ENCODE measurements at regions not wholly inside any gene's neighbourhood (a gene's known extent, or its start where the extent isn't known, plus 50 kb on each side); places are given as distances from the start of the nearest gene placed in this dataset.

- Histone ChIP-seq H3K4me3 (ENCODE audit: low read length) (no peak overlapping the region), H3K9me3 (ENCODE audit: control insufficient read depth, low read depth, low read length) (no peaks in the 10 kb centered on the region), H3K36me3 (ENCODE audit: control insufficient read depth, low read depth, low read length) (no peaks in the 10 kb centered on the region), H3K27me3 (ENCODE audit: control insufficient read depth, insufficient read depth, low read length) (no peaks in the 10 kb centered on the region), H3K9ac (ENCODE audit: low read length) (no peak overlapping the region), H3K27ac (ENCODE audit: low read length) (no peak overlapping the region), H3K4me1 (ENCODE audit: control insufficient read depth, low read depth, low read length) (peaks cover 32% of the 10 kb centered on the region)
Observed at GRCh38 chr12:78406828-78407227, 457.7 kb upstream of the SYT1 start.

DNA sequence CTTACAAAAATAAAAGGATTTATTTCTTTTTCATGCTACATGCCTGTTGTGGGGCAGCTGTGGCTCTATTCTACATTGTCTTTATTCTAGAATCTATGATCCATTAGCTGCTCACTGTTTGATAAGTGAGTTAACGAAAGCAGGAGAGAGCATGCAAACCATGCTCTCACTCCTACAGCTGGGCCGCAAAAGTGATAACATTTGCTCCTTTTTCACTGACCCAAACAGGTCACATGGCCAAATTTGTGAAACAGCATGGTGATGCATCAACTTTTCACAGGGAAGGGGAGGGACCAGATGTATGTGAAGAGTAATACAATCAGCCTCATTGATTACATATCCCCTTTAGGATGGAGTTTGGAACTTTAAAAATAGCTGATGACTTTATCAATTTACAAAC, 456.9 kb upstream of the SYT1 start:
- no peaks in the 10 kb centered on the region for H3K9me3 ChIP-seq (ENCODE audit: control insufficient read depth, low read depth, low read length)
- H3K27me3 ChIP-seq (ENCODE audit: control insufficient read depth, insufficient read depth, low read length), result no peaks in the 10 kb centered on the region
- peaks cover 25% of the 10 kb centered on the region for H3K4me1 ChIP-seq (ENCODE audit: control insufficient read depth, low read depth, low read length)
- no peak overlapping the region for H3K9ac ChIP-seq (ENCODE audit: low read length)
- H3K27ac ChIP-seq (ENCODE audit: low read length), result no peak overlapping the region
- no peak overlapping the region for H3K4me3 ChIP-seq (ENCODE audit: low read length)
- H3K36me3 ChIP-seq (ENCODE audit: control insufficient read depth, low read depth, low read length), result no peaks in the 10 kb centered on the region

- Histone ChIP-seq H3K9ac (ENCODE audit: low read length) (no peak overlapping the region), H3K4me3 (ENCODE audit: low read length) (no peak overlapping the region), H3K9me3 (ENCODE audit: control insufficient read depth, low read depth, low read length) (no peaks in the 10 kb centered on the region), H3K4me1 (ENCODE audit: control insufficient read depth, low read depth, low read length) (no peaks in the 10 kb centered on the region), H3K27me3 (ENCODE audit: control insufficient read depth, insufficient read depth, low read length) (no peaks in the 10 kb centered on the region), H3K27ac (ENCODE audit: low read length) (no peak overlapping the region), H3K36me3 (ENCODE audit: control insufficient read depth, low read depth, low read length) (no peaks in the 10 kb centered on the region)
Observed at GRCh38 chr12:78414071-78414470, 450.5 kb upstream of the SYT1 start.

DNA sequence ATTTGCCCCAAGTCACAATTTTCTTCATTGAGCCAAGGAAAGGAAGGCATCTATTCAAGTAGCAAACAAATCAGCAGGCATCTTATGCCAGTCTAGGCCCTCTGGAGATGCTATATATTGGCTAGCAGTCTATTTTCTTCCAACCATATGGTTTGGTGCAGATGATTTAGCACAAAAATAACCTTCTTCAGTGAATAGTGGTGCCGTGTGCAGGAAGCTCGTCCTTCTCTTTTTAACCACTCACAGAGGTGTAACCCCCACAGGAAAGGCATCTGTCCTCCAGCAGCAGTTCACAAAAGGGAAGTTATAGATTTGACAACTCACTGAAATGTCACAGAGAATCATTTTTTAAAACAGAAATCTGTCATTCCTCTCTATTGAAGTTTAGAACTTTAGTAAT, 445.7 kb upstream of the SYT1 start:
- no peaks in the 10 kb centered on the region for H3K36me3 ChIP-seq (ENCODE audit: control insufficient read depth, low read depth, low read length)
- H3K27me3 ChIP-seq (ENCODE audit: control insufficient read depth, insufficient read depth, low read length), result no peaks in the 10 kb centered on the region
- no peak overlapping the region for H3K27ac ChIP-seq (ENCODE audit: low read length)
- no peaks in the 10 kb centered on the region for H3K4me1 ChIP-seq (ENCODE audit: control insufficient read depth, low read depth, low read length)
- H3K9me3 ChIP-seq (ENCODE audit: control insufficient read depth, low read depth, low read length), result no peaks in the 10 kb centered on the region
- H3K9ac ChIP-seq (ENCODE audit: low read length), result no peak overlapping the region
- H3K4me3 ChIP-seq (ENCODE audit: low read length), result no peak overlapping the region

DNA sequence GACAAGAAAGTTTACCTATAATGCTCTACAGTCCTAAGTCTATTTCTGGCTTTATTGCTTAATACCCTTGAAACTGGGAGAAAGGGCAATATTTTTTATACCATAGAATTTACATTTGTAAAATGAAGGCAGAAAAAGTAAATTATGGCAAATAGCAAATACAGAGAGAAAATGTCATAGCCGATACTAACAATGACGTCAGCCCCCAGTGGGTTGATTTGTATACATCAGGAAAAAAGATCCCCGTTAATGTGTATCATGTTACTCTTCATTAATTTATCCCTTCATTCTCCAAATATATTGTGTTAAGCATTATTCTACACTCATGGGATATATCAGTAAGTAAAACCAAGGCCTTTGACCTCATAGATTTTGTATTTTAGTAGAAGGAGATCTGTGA, 445.1 kb upstream of the SYT1 start:
- H3K4me1 ChIP-seq (ENCODE audit: control insufficient read depth, low read depth, low read length), result no peaks in the 10 kb centered on the region
- H3K9ac ChIP-seq (ENCODE audit: low read length), result no peak overlapping the region
- no peaks in the 10 kb centered on the region for H3K36me3 ChIP-seq (ENCODE audit: control insufficient read depth, low read depth, low read length)
- H3K9me3 ChIP-seq (ENCODE audit: control insufficient read depth, low read depth, low read length), result no peaks in the 10 kb centered on the region
- H3K4me3 ChIP-seq (ENCODE audit: low read length), result no peak overlapping the region
- H3K27ac ChIP-seq (ENCODE audit: low read length), result no peak overlapping the region
- no peaks in the 10 kb centered on the region for H3K27me3 ChIP-seq (ENCODE audit: control insufficient read depth, insufficient read depth, low read length)

DNA sequence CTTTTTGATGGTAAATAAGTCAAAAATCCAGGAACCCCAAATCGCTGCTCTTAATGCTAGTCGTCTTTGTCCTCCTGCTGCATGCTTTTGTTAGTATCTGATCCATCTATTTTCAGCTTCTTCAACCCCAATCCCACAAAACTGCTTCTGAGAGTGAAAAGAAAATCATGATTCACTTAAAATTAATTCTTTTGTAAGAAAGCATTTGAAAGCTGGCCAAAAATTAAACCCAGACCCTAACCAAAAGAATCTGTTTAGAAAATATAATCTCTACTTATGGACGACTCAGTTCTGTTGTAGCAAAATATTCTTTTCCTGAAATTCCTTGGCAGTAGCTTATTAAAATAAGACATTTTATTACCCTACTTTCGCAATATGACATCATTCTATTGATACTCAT, 443.6 kb upstream of the SYT1 start:
- no peaks in the 10 kb centered on the region for H3K4me1 ChIP-seq (ENCODE audit: control insufficient read depth, low read depth, low read length)
- H3K9me3 ChIP-seq (ENCODE audit: control insufficient read depth, low read depth, low read length), result no peaks in the 10 kb centered on the region
- H3K36me3 ChIP-seq (ENCODE audit: control insufficient read depth, low read depth, low read length), result no peaks in the 10 kb centered on the region
- H3K9ac ChIP-seq (ENCODE audit: low read length), result no peak overlapping the region
- H3K27ac ChIP-seq (ENCODE audit: low read length), result no peak overlapping the region
- H3K4me3 ChIP-seq (ENCODE audit: low read length), result no peak overlapping the region
- H3K27me3 ChIP-seq (ENCODE audit: control insufficient read depth, insufficient read depth, low read length), result no peaks in the 10 kb centered on the region

DNA sequence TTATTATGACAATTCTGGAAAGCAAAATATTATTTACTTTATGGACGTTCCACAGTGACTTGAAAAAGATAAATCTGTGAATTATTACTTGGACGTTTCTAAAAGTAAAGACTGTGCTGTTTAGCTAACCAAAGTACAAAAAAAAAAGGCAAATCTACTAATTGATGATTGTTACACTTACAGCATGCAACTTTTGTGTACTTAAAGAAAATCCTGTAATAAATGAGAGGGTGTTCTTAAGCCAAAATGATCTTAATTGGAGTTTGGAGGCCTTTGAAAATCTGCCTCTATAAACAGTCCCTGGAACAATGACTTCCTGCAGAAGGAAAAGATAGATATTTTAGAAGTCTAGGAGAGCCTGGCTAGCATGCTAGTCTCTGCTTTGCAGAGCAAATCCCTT, 434.0 kb upstream of the SYT1 start:
- H3K4me1 ChIP-seq (ENCODE audit: control insufficient read depth, low read depth, low read length), result no peaks in the 10 kb centered on the region
- H3K9ac ChIP-seq (ENCODE audit: low read length), result no peak overlapping the region
- H3K9me3 ChIP-seq (ENCODE audit: control insufficient read depth, low read depth, low read length), result no peaks in the 10 kb centered on the region
- no peaks in the 10 kb centered on the region for H3K36me3 ChIP-seq (ENCODE audit: control insufficient read depth, low read depth, low read length)
- H3K27me3 ChIP-seq (ENCODE audit: control insufficient read depth, insufficient read depth, low read length), result no peaks in the 10 kb centered on the region
- H3K27ac ChIP-seq (ENCODE audit: low read length), result no peak overlapping the region
- no peak overlapping the region for H3K4me3 ChIP-seq (ENCODE audit: low read length)

- H3K9ac ChIP-seq (ENCODE audit: low read length), result no peak overlapping the region
- no peaks in the 10 kb centered on the region for H3K4me1 ChIP-seq (ENCODE audit: control insufficient read depth, low read depth, low read length)
- H3K27me3 ChIP-seq (ENCODE audit: control insufficient read depth, insufficient read depth, low read length), result no peaks in the 10 kb centered on the region
- H3K36me3 ChIP-seq (ENCODE audit: control insufficient read depth, low read depth, low read length), result no peaks in the 10 kb centered on the region
- H3K4me3 ChIP-seq (ENCODE audit: low read length), result no peak overlapping the region
- H3K9me3 ChIP-seq (ENCODE audit: control insufficient read depth, low read depth, low read length), result no peaks in the 10 kb centered on the region
- H3K27ac ChIP-seq (ENCODE audit: low read length), result no peak overlapping the region
Observed at GRCh38 chr12:78431931-78432330, 432.6 kb upstream of the SYT1 start.

DNA sequence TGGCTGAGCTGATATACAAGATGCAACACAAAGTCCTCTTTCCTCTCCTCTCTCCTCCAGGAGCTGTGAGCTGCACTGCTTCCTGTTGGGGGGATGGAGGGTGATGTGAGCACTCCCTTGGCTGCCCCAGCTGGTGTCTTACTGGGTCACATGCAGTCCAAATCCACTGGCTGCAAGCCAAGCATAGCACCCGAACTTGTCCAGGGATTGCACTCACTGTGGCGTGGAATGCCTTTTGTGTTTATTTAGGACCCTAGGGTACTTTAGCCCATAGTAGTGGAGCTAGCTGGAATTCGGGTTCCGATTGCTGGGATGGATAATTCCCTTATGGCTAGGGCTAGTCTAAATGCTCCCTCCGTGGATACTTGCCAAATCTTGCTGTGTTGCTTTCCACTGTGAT, 424.9 kb upstream of the SYT1 start:
- H3K4me1 ChIP-seq (ENCODE audit: control insufficient read depth, low read depth, low read length), result no peaks in the 10 kb centered on the region
- H3K9me3 ChIP-seq (ENCODE audit: control insufficient read depth, low read depth, low read length), result no peaks in the 10 kb centered on the region
- no peak overlapping the region for H3K27ac ChIP-seq (ENCODE audit: low read length)
- no peaks in the 10 kb centered on the region for H3K27me3 ChIP-seq (ENCODE audit: control insufficient read depth, insufficient read depth, low read length)
- H3K4me3 ChIP-seq (ENCODE audit: low read length), result no peak overlapping the region
- no peaks in the 10 kb centered on the region for H3K36me3 ChIP-seq (ENCODE audit: control insufficient read depth, low read depth, low read length)
- no peak overlapping the region for H3K9ac ChIP-seq (ENCODE audit: low read length)

DNA sequence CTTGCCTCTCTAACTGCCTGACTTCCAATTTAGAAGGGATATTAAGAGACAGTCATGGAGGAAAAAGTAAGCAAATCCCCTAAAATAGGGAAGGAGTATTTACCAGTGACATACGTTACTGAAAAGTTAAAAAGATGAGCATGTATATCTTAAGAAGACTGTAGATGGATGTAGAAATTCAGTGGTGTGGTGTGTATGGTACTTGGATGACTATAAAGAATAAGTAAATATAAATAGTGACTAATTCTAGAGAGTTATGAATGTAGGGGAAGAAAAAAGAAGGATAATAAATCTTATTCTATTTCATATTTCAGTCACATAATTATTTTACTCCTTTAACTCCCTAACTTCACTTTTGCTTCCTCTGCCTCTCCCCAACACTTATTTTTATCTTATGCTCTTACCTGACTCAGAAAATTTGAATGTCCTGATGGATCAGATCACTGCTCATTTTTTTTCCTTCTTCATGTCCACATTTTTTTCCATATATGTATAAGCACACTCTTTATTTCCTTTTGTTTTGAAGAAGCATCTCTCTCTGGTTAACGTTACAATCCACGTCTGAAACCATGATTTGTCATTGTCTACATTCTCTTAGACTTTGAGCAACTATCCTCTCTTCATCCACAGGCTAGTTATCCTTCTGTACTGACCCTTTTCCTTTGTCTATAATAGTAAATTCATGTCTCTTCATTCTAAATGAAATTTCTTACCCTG, 422.7 kb upstream of the SYT1 start:
- no peak overlapping the region for H3K4me3 ChIP-seq (ENCODE audit: low read length)
- H3K27me3 ChIP-seq (ENCODE audit: control insufficient read depth, insufficient read depth, low read length), result no peaks in the 10 kb centered on the region
- H3K27ac ChIP-seq (ENCODE audit: low read length), result no peak overlapping the region
- no peaks in the 10 kb centered on the region for H3K4me1 ChIP-seq (ENCODE audit: control insufficient read depth, low read depth, low read length)
- no peaks in the 10 kb centered on the region for H3K9me3 ChIP-seq (ENCODE audit: control insufficient read depth, low read depth, low read length)
- H3K36me3 ChIP-seq (ENCODE audit: control insufficient read depth, low read depth, low read length), result no peaks in the 10 kb centered on the region
- no peak overlapping the region for H3K9ac ChIP-seq (ENCODE audit: low read length)

GRCh38 chr12:78442454-78442801, 422.1 kb upstream of the SYT1 start:
- Histone ChIP-seq H3K36me3 (ENCODE audit: control insufficient read depth, low read depth, low read length) (no peaks in the 10 kb centered on the region), H3K9me3 (ENCODE audit: control insufficient read depth, low read depth, low read length) (no peaks in the 10 kb centered on the region), H3K27ac (ENCODE audit: low read length) (no peak overlapping the region), H3K4me1 (ENCODE audit: control insufficient read depth, low read depth, low read length) (no peaks in the 10 kb centered on the region), H3K9ac (ENCODE audit: low read length) (no peak overlapping the region), H3K4me3 (ENCODE audit: low read length) (no peak overlapping the region), H3K27me3 (ENCODE audit: control insufficient read depth, insufficient read depth, low read length) (no peaks in the 10 kb centered on the region)

DNA sequence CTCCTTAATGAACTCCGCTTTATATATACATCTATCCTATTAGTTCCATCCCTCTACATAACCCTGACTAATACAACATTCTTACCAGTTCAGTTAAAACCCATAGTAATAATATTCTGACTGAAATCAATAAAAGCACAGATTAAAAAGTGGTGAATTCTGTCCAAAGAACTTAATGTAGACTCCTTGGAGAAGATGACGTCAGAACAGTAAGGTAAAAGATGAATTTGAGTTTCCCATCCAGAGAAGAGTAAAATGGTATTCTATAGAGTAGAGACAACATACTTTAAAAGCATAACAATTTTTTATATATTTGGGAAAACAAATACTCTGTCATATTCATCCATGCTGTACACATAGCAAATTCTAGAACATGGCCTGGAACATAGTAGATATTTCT, 418.0 kb upstream of the SYT1 start:
- H3K4me1 ChIP-seq (ENCODE audit: control insufficient read depth, low read depth, low read length), result no peaks in the 10 kb centered on the region
- H3K27ac ChIP-seq (ENCODE audit: low read length), result no peak overlapping the region
- H3K27me3 ChIP-seq (ENCODE audit: control insufficient read depth, insufficient read depth, low read length), result no peaks in the 10 kb centered on the region
- no peak overlapping the region for H3K4me3 ChIP-seq (ENCODE audit: low read length)
- no peaks in the 10 kb centered on the region for H3K36me3 ChIP-seq (ENCODE audit: control insufficient read depth, low read depth, low read length)
- no peak overlapping the region for H3K9ac ChIP-seq (ENCODE audit: low read length)
- no peaks in the 10 kb centered on the region for H3K9me3 ChIP-seq (ENCODE audit: control insufficient read depth, low read depth, low read length)
